GM21619 (cell line): ENCODE measurements at regions not wholly inside any gene's neighbourhood (a gene's known extent, or its start where the extent isn't known, plus 50 kb on each side); places are given as distances from the start of the nearest gene placed in this dataset.

Experiments
- ATAC-seq: cut with Tn5 transposase; IDR thresholded peaks from one replicate; pipeline ENCODE4 v1.9.1; 2021; ENCODE audit not compliant: unreplicated experiment

DNA sequence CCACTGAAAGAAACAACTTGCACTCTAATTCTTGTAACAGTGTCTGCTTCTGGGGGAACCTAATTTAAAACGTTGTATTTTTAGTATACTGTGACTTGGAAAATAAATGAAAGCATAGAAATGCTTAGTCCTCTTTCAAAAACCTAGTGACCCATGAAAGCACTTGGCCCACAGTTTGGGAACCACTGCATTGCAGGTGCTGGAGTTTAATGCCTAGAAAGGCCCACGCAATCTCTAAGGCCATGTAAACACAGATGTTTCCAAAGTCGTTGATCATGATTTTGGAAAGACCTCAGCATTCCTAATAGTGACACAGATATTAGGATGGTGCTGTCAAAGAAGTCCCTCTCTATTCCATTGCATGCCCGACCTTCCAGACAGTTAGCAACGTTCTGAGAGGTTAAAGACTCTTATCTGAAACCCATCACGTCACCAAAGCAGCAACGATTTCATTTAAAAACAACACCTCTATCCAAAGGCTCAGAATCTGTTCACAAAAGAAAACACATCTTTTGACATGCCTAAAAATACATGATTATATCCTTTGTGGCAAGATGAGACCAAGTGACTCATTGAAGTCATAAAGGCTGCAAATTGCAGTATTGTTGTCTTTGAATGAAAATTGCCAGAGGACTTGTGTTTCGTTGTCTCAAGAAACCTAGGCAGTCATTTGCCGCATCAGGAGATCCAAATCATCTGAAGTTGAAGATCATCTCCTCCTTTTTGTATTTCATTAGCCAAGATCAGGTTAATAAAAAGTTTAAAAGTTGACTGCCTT, 328.0 kb upstream of the ZNF507 start:
- no peak for ATAC-seq

DNA sequence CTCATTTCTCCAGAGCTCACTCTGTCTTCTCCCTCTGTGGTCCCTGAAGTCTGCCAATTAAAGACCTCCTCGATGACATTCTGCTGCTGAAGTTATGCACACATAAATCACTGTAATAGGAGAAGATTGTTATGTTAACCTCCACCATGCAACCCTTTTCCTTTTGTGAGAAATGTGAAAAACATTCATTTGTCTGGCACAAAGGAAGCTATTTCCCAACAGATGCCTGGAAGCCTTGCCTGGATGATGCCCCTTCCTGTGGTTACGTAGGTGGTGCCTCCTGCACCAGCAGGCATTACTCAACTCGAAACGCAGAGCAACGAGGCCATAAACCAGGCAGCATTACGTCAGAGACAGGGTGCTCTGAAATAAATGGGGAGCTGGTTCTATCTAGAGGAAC, 327.4 kb upstream of the ZNF507 start:
- no peak for ATAC-seq

DNA sequence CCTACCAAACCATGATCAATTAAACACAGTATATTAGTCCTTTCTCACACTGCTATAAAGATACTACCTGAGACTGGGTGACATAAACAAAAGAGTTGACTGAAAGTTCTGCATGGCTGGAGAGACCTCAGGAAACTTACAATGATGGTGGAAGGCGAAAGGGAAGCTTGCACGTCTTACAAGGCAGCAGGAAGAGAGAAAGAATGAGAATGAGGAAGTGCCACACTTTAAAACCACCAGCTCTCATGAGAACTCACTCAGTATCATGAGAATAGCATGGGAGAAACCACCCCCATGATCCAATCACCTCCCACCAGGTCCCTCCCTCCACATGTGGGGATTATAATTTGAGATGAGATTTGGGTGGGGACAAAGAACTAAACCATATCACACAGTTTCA, 324.9 kb upstream of the ZNF507 start:
- no peak for ATAC-seq

DNA sequence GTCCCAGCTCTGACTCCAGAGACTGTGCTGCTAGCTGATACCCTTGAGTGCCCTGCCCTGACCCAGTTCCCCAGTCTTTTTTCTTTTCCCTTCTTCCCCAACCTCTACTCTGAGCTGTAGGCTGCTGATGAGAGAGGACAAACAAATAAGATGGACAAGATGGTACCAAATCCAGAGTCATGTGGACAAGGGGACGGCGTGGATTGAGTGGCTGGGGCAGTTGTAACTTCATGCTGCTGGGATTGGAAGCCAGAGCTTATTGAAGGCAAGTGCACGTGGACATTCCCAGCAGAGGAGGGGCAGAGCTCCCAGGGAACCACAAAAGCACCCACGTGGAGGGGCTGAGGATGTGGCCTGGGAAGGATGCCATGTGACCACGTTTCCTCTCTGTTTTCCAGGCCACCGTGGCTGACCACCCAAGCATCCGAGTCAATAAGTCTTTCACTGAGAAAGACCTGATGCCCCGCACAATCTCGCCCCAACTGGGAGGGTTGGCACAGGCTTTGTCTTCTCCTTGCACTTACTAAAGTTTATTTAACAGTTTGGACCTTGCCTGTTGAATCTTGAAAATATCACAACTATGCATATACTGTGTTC, 323.3 kb upstream of the ZNF507 start:
- ATAC-seq = no peak

DNA sequence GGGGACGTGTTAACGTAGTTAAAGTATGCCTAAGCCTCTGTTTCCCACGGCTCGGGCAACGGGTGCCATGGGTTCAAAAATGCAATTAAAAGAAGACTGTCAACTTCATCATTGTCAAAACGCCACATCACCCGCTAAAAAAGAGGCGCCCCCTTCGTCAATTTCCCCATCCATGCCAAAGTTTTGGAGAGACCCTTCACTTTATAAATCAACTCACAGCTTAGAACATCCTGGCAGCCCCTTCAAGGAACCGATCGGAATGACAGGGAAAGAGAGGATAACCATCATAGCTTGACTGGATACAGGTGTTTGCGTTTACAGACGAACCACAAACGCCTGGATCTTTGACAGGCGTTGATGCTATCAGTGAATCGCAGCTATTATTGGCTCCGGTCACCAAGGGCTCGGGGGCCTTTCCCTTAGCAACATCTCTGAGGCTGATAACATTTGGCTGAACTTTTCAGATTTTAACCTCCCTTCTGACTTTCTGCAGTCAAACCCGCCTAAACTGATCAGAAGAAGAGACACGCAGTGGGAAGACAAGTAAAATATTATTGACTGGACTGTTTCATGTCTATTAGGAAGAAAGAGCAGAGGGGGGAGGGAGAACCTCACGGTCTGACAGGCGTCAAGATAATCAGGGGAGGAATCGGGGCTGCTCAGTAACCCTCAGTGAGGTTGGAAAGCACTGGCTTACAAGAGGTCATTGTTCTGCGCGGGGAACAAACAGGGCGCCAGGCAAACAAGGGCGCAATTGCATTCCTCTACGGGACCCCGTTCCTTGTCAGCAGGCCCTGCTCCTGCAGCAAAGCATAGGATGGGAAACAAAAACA, 322.5 kb upstream of the ZNF507 start:
- no peak for ATAC-seq

DNA sequence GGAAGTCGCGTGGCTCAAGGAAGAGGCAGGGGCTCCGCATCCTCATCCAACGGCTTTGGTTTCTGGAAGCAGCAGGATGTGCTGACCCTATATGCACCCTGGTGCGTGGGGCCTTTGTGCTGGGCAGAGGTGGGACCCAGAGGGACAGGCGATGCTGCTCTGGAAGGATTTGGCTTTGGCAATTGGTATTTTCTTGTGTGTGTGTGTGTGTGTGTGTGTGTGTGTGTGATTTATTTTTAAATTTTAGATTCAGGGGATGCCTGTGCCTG, 321.9 kb upstream of the ZNF507 start:
- ATAC-seq = no peak

DNA sequence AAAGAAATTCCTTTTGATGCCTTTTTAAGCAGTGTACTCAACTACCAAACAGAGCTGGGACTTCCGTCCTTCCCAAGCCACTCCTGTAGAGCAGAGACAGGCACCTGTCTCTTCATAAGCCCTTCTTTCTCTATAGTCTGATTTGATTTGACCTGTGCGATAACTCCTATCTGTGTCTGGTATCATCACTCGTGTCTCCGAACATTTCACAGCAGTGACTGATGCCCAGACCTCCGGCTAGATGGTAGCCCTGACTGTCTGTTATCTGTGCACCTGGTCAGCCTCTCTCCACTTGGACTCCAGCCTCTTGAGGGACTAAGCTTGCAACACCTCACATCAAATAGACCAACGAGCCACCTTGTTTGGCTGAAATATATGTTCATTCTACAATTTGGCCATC, 316.2 kb upstream of the ZNF507 start:
- ATAC-seq = no peak

DNA sequence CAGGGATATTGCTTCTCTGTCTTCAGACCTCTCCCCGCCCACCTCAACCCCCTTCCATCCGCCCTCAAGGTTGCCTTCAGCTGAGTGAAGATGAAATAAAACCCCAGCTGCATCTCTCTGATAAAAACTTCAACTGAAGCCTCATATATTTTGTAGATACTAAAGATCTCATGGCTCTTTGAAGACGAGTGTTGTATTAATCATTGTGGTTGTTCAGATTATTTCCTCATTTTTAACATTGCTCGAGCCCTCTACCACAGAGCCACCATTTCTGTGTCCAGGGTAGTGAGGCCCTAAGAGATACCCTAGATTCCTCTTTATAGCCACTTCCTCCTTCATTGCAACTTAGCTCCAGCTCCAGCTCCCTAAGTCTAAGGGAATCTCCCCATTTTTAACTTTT, 312.8 kb upstream of the ZNF507 start:
- no peak for ATAC-seq

DNA sequence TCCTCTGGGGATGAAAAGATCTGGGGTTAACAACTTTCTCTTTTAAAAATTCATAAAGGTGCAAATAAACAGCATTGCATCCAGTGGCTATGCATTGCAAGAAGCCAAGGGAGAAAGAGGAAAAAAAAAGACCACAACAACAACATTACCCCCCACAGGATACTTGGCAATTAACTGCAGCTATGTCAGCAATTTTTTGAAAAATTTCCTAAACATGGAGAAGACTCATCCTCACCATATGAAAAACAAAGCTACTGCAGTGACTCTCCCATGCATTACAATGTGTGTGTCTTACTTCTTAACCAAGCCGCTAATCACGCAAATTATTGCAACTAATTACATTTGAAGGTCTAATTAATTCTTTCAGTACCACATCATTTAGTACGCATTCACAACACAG, 309.8 kb upstream of the ZNF507 start:
- ATAC-seq = no peak

DNA sequence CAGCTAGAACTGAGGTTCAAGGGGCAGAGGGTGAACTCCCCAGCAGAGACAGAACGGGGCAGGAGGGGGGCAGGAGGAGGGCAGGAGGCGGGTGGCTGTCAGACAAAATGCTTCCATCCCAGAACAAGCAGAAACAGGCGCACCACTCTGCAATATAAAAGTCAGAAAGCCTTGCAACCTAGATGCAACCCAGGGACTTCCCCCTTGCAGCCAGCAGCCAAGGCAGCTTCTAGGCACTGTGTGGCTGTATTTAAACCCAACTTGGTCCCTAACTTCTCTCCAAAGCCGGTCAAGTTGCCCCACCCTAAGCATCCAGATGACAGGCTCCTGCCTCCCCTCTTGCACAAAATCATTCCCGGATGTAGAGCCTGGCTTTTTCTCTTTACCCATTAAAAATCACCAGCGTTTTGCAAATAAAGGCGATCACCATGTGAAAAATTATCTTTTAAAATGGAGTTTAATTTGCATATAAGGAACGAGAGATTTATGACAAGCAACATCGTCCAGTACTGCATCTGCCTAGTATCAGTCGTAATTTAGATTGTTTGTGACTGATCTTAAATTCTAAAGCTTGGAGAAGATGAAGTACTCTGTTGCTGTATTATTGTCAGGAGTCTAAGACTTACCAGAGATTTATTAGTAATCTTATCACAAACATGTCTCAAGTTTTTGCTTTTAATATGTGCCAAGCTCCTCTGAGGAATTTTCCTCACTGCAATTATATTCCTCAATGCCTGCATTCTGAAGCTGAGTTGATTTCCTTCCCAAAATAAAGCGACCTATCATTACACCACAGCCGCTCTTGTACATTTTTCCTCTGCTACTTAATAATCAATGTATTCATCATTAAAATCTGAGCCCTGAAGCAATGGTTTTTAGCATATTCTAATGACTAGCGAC, 307.1 kb upstream of the ZNF507 start:
- ATAC-seq = no peak

DNA sequence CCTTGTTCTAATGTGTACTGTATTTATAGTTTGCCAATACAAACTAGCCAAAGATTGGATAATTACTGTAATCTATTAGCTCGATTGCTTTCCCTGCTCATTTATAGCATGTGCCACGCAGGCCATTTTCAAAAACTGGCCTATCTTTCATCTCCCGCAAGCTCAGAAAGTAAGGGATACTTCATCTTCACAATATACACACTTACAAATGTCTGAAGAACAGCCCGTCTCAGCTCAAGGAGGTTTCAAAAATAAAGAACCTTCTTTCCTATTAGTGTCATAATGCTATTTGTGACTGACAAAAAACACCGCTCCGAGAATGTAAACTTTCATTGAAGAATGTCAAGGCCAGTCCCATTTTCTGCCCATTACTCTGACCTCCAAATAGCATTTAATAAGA, 306.4 kb upstream of the ZNF507 start:
- no peak for ATAC-seq

DNA sequence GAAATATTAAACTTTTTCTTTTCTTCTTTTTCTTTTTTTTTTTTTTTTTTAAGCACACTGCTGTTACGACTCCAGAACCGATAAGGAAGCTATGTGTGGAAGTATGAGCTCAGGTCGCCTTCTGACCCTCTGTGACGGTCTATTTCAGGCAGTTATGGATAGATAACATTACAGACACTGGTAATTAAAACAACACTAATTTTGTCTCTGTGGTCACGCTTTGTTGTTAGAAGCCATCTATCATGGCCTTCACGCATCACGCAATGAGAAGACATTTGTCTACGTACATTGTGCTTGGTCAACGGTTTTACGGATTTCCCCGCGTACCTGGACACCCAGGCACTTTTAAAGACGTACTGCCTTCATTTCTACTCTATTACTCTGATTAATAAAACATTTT, 306.0 kb upstream of the ZNF507 start:
- no peak for ATAC-seq

DNA sequence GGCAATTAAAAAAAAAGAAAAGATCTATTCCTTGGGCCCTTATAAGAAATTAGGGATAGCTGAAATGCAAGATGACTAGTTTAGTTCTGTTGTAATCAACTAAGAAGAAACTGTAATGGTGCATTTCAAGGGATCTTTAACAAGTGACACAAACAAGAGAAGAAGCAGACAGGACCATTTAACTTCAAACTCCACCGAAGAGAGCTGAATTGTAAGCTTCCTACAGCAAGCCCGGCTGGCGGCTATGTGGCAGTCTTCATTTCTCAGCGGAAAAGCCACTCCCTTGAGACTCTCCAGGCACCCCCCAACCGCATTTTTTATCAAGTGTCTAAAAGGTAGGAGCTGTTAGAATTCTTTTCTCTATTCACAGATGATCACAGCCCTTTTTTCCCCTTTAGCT, 305.2 kb upstream of the ZNF507 start:
- ATAC-seq = no peak

DNA sequence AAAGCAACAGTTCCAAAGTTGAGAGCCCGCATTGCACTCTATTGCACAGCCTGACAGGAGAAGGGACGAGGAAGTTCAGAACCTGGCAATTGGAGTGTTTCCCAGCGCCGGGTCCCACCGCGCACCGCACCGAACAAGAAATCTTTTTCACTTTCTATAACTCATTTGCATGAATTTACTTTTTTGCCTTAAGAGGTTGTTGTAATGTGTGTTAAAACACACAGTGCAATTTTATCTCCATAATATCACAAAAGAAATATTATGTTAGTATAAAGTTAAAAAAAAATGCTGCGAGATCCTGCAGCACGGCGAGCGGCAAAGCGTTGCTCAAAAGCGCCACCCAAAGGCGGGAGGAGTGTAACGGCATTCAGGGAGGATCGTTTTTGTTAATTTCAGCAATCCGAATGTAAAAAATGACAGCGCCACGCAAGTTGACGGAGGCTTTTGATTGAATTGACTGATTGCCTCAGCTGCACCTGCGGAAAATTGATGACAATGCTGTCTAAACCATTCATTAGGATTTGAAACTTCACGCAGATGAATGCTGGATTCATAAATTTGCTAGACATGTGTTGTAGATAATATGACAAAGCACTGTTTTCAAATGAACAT, 303.6 kb upstream of the ZNF507 start:
- ATAC-seq = no peak

DNA sequence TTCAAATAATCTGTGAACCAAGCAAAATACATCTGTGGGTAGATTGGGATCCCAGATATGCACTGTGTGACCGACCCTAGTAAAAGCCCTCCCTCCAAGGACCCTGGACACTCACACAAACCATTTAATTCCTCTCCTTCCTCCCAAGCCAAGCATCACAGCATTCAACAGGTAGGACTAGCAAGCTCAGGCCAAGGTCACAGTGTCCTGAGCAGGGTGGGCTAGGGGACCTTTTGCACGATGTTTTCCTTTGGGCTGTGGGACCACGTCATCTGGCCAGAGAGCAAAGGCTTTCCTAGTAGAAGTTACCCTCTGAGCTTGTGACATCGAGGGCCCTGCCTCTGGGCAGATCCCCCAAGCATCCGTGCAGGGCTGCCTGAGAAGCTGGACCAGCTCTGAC, 297.6 kb upstream of the ZNF507 start:
- no peak for ATAC-seq

DNA sequence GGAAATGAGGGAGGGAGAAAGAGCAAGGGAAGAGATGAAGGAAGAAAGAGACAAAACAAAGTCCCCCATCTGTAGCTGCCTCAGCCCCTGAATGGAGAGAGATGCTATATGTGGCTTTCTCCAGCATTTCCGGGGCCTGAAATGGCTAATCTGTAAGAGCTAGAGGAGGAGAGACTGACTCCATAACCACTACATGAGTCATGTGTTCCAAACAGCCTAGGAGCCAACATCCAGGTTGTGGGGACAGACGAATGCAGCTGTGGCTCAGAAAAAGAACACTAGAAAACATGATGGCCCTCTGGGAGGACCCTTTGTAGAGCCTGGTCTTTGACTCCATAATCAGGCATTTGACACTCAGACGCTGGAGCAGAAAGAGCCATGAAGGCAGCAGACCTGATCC, 292.0 kb upstream of the ZNF507 start:
- no peak for ATAC-seq

DNA sequence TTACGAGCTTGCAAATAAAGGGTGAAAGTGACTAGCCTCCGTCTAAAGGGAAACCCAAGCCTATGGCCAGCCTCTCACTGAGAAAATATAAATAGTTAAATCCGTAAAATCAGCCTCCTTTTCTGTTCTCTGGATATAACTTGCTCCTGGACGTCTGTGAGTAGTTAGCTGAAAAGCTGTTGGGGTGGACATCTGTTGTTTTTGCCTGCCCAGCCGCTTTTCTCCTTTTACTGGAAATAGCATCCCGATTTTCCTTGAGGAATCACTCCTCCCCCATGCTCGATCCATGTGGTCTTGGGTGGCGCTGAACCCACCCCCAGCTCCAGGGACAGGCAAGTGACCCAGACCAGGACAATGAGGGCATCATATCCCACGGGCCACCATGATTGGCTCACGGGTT, 291.5 kb upstream of the ZNF507 start:
- no peak for ATAC-seq

DNA sequence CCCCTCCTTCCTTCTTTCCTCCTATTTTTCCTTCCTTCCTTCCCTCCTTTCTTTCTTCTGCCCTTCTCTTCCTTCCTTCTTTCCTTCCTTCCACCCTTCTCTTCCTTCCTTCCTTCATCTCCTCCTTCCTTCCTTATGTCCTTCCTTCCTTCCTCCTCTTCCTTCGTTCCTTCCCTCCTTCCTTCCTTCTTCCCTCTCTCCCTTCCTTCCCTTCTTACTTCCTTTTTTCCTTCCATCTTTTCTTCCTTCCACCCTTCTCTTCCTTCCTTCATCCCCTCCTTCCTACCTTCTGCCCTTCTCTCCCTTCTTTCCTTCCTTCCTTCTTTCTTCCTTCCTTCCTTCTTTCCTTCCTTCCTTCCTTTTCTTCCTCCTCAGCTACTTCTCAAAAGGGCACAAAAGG, 287.3 kb upstream of the ZNF507 start:
- no peak for ATAC-seq

DNA sequence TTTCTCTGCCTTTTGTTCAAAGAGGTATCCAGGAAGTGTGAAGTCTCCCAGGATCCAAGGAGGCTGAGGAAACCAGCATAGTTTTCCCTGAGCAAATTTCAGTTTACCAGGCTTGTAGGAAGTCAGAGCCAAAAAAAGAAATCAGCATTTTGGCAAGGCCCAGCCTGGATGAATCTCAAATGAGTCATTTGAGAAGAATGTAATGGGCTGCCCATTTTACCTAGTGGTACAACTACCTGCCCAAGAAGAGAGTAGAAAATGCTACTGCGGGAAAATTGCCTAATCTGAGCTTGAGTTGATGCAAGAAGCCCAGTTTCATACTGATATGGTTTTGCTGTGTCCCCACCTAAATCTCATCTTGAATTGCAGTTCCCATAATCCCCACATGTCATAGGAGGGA, 284.1 kb upstream of the ZNF507 start:
- no peak for ATAC-seq

DNA sequence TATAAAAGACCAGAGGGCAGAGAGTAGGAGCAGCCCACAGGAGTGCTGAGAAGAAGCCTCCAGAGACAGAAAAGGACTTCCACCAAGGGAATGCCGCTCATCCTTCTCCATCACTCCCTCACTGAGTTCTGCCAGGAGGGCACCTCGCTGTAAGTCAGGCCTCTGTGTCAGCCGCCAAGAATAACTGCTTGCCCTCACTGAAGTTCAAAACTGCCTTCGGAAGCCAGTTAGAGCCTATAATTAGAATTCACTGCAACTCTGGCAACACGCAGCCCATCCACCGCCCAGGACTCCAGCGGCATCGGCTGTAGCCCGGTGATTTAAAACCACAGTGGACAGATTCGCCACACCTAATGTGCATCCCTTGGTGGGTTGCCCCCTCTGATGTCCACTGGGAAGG, 281.8 kb upstream of the ZNF507 start:
- no peak for ATAC-seq

DNA sequence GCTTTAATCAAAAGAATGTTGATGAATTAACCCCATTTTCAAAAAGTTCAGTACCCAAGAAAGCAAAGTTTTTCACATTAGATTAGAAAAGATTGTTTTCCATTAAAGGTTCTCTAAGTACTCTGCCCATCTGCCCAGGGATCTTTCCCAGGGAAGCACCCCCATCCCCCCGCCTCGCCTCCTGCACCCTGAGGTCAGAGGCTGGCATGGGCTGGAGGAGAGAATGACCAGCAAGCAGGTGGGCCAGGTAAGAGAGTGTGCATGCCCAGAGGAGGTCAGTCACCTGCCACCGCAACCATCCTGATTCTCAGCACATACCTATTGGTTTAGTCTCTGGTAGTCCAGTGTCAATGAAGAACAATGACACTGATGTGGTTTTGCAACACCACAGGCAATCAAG, 279.4 kb upstream of the ZNF507 start:
- no peak for ATAC-seq
